Body of pancreas (tissue), 4 donors: ENCODE measurements at regions not wholly inside any gene's neighbourhood (a gene's known extent, or its start where the extent isn't known, plus 50 kb on each side); places are given as distances from the start of the nearest gene placed in this dataset.

Source experiments
- CTCF ChIP-seq, 7 experiments: fragments of 450-650 bp in 4 of 7; fragments of 200-600 bp in 3 of 7; sonication (generic) in 3 of 7; IDR thresholded peaks; one replicate each; pipeline ENCODE4 v1.5.1; 2016 to 2019; ENCODE audit warnings: antibody characterized with exemption in 7 of 7
- POLR2A ChIP-seq, 3 donors: fragments of 450-650 bp; IDR thresholded peaks; one replicate each; pipeline ENCODE4 v1.6.1; 2016; ENCODE audit warnings: antibody characterized with exemption in 3 of 3, mild to moderate bottlenecking in 2 of 3

GRCh38 chrY:12423416-12424252 lies 277.4 kb upstream of the USP9Y start:
- no peak for TF ChIP-seq CTCF (IDR thresholded peaks at IDR 0.05)
- TF ChIP-seq POLR2A (IDR thresholded peaks at IDR 0.05) = no peak
